PC-3 (cell line): ENCODE measurements at regions not wholly inside any gene's neighbourhood (a gene's known extent, or its start where the extent isn't known, plus 50 kb on each side); places are given as distances from the start of the nearest gene placed in this dataset.

Experiments used
- ATAC-seq: fragments of 200-7000 bp; cut with Tn5 transposase; 2 replicates; pipeline ENCODE4 v1.9.1; 2020; ENCODE audit warnings: mild to moderate bottlenecking, moderate library complexity
- BruUV-seq: library from RNA; stranded (reverse); fragments of 400-500 nt; replicated peaks from 2 replicates; lab custom pipeline; 2021; lab: Mats Ljungman, UMichigan
- CTCF ChIA-PET: fragments of 300-600 bp; sonication (Branson Sonifier 250); formaldehyde crosslinking; loops from one replicate; lab custom pipeline; 2022; ENCODE audit warnings: antibody characterized with exemption; lab: Charles Lee
- POLR2A ChIA-PET: fragments of 300-600 bp; sonication (Branson Sonifier 250); formaldehyde crosslinking; loops from one replicate; lab custom pipeline; 2022; ENCODE audit warnings: antibody characterized with exemption; ENCODE audit not compliant: unreplicated experiment; lab: Charles Lee
- DNase-seq: peaks from one replicate; pipeline ENCODE4 v3.0.0-alpha.2; 2015
- H2AFZ ChIP-seq: fragments of 300-600 bp; sonication (generic); 2 replicates; pipeline ENCODE4 v1.6.0; 2016; ENCODE audit warnings: antibody characterized with exemption, low read length
- H3F3A ChIP-seq: fragments of 300-600 bp; sonication (generic); one replicate; pipeline ENCODE4 v1.6.0; 2017; ENCODE audit warnings: antibody characterized with exemption, low read length, control low read depth, mild to moderate bottlenecking; ENCODE audit not compliant: unreplicated experiment
- H3K27ac ChIP-seq: fragments of 300-600 bp; sonication (generic); 2 replicates; pipeline ENCODE4 v1.5.1; 2016; ENCODE audit warnings: mild to moderate bottlenecking, low read length
- H3K27me3 ChIP-seq: fragments of 300-600 bp; sonication (generic); 2 replicates; pipeline ENCODE4 v1.6.1; 2016; ENCODE audit warnings: low read length, mixed read lengths
- H3K36me3 ChIP-seq: fragments of 300-600 bp; sonication (generic); 2 replicates; pipeline ENCODE4 v1.6.1; 2016; ENCODE audit warnings: low read depth, mixed run types, low read length, mixed read lengths
- H3K4me1 ChIP-seq: fragments of 300-600 bp; sonication (generic); 2 replicates; pipeline ENCODE4 v1.5.1; 2016; ENCODE audit warnings: low read length; ENCODE audit not compliant: insufficient read depth
- H3K4me2 ChIP-seq: fragments of 300-600 bp; sonication (generic); 2 replicates; pipeline ENCODE4 v1.6.0; 2016; ENCODE audit warnings: low read length
- H3K4me3 ChIP-seq: fragments of 300-600 bp; sonication (generic); 2 replicates; pipeline ENCODE4 v1.5.1; 2016; ENCODE audit warnings: mild to moderate bottlenecking, low read length, mixed read lengths
- H3K79me2 ChIP-seq: fragments of 300-600 bp; sonication (generic); 2 replicates; pipeline ENCODE4 v1.6.1; 2017; ENCODE audit warnings: low read length, mixed read lengths
- H3K9ac ChIP-seq: fragments of 300-600 bp; sonication (generic); 2 replicates; pipeline ENCODE4 v1.6.0; 2016; ENCODE audit warnings: mild to moderate bottlenecking, low read length
- H3K9me2 ChIP-seq: fragments of 300-600 bp; sonication (generic); replicated peaks from 2 replicates; pipeline ENCODE4 v1.6.1; 2016; ENCODE audit warnings: mixed run types, low read length, mixed read lengths
- H3K9me3 ChIP-seq: fragments of 300-600 bp; sonication (generic); 2 replicates; pipeline ENCODE4 v1.6.1; 2016; ENCODE audit warnings: low read length, mixed read lengths
- H4K20me1 ChIP-seq: fragments of 300-600 bp; sonication (generic); 2 replicates; pipeline ENCODE4 v1.6.1; 2016; ENCODE audit warnings: low read length, mixed read lengths
- CTCF ChIP-seq: fragments of 300-600 bp; sonication (generic); conservative IDR thresholded peaks from 2 replicates; pipeline ENCODE4 v1.5.1; 2017; ENCODE audit warnings: antibody characterized with exemption, low read depth, mild to moderate bottlenecking, low read length
- EZH2 ChIP-seq: fragments of 300-600 bp; sonication (generic); IDR thresholded peaks from one replicate; pipeline ENCODE4 v1.6.1; 2017; ENCODE audit warnings: antibody characterized with exemption, mild to moderate bottlenecking, low read length; ENCODE audit not compliant: unreplicated experiment
- EZH2phosphoT487 ChIP-seq: fragments of 300-600 bp; sonication (generic); IDR thresholded peaks from 2 replicates; pipeline ENCODE4 v1.6.1; 2018; ENCODE audit warnings: mild to moderate bottlenecking, antibody characterized with exemption, low read length, borderline replicate concordance
- intact Hi-C: fragments of 100-400 bp; cut with micrococcal nuclease; formaldehyde crosslinking; loops from 2 replicates; pipeline ENCODE4 v1.9.0; 2023

GRCh38 chr7:85396676-85397075 is 209.8 kb upstream of the SEMA3D start:
- ChIA-PET POLR2A (no interaction called here), CTCF (no interaction called here)
- TF ChIP-seq EZH2phosphoT487, result no peak
- TF ChIP-seq EZH2, result no peak
- no peak for TF ChIP-seq CTCF
- ATAC-seq (no peak), DNase-seq (no peak)
- H3K79me2 ChIP-seq, result no peaks in the 10 kb centered on the region
- no peak overlapping the region for H3K9ac ChIP-seq
- no peak overlapping the region for H3K4me2 ChIP-seq
- no peaks in the 10 kb centered on the region for H3K27me3 ChIP-seq
- no peaks in the 10 kb centered on the region for H3K4me1 ChIP-seq
- H4K20me1 ChIP-seq, result no peaks in the 10 kb centered on the region
- H2AFZ ChIP-seq, result no peak overlapping the region
- intact Hi-C loops, result no loop called here
- no peaks in the 10 kb centered on the region for H3K9me3 ChIP-seq
- H3K9me2 ChIP-seq, result no peaks in the 10 kb centered on the region
- H3K36me3 ChIP-seq, result no peaks in the 10 kb centered on the region
- H3K27ac ChIP-seq, result no peak overlapping the region
- H3F3A ChIP-seq, result no peaks in the 10 kb centered on the region
- no TSS peak for BruUV-seq
- no peak overlapping the region for H3K4me3 ChIP-seq

- Histone ChIP-seq H3K4me3 (no peak overlapping the region), H3K9me3 (no peaks in the 10 kb centered on the region), H3F3A (no peaks in the 10 kb centered on the region), H2AFZ (no peak overlapping the region), H3K27ac (no peak overlapping the region), H3K9me2 (no peaks in the 10 kb centered on the region), H4K20me1 (no peaks in the 10 kb centered on the region), H3K9ac (no peak overlapping the region), H3K4me2 (no peak overlapping the region), H3K27me3 (no peaks in the 10 kb centered on the region), H3K36me3 (no peaks in the 10 kb centered on the region), H3K79me2 (no peaks in the 10 kb centered on the region), H3K4me1 (no peaks in the 10 kb centered on the region)
- BruUV-seq, result no TSS peak
- intact Hi-C loops, result no loop called here
- TF ChIP-seq EZH2phosphoT487 (no peak), EZH2 (no peak), CTCF (no peak)
- CTCF ChIA-PET, result no interaction called here
- POLR2A ChIA-PET, result interaction anchor here (0.6 kb wide), 1 partner anchor 76 kb away, joined by 3 read pairs; no protein-coding TSS in a partner anchor
- DNase-seq (no peak), ATAC-seq (0 out of 2 replicates have a peak, but pooled peaks have one; percentile 27)
These were observed 205.9 kb upstream of the SEMA3D start for GRCh38 chr7:85392789-85393188.

GRCh38 chr7:85392326-85392725 is 205.5 kb upstream of the SEMA3D start:
- BruUV-seq, result no TSS peak
- POLR2A ChIA-PET, result no interaction called here
- ATAC-seq, result no peak

More at GRCh38 chr7:85392326-85392725, 205.5 kb upstream of the SEMA3D start:
- Histone ChIP-seq H3K27ac (no peak overlapping the region), H3K9ac (no peak overlapping the region), H3K36me3 (no peaks in the 10 kb centered on the region), H3K27me3 (no peaks in the 10 kb centered on the region), H3K9me2 (no peaks in the 10 kb centered on the region), H4K20me1 (no peaks in the 10 kb centered on the region), H3K4me1 (no peaks in the 10 kb centered on the region), H3K9me3 (no peaks in the 10 kb centered on the region), H2AFZ (no peak overlapping the region), H3K79me2 (no peaks in the 10 kb centered on the region), H3F3A (no peaks in the 10 kb centered on the region), H3K4me3 (no peak overlapping the region), H3K4me2 (no peak overlapping the region)
- no peak for DNase-seq
- CTCF ChIA-PET, result no interaction called here
- intact Hi-C loops, result no loop called here
- TF ChIP-seq CTCF (no peak), EZH2 (no peak), EZH2phosphoT487 (no peak)
